ENCODE measurements at regions not wholly inside any gene's neighbourhood (a gene's known extent, or its start where the extent isn't known, plus 50 kb on each side); places are given as distances from the start of the nearest gene placed in this dataset.

- TF ChIP-seq CTCF (IDR thresholded peaks at IDR 0.05; ENCODE audit: control extremely low read depth in 1 of 3, insufficient read depth in 1 of 3, low read depth in 1 of 3, low read length in 3 of 3) (no peak), RAD21 (IDR thresholded peaks at IDR 0.05 in 1 of 2, conservative IDR thresholded peaks at IDR 0.05 in 1 of 2; ENCODE audit: low read depth in 2 of 2, low read length in 2 of 2) (no peak), POLR2A (IDR thresholded peaks at IDR 0.05; ENCODE audit: control extremely low read depth in 1 of 2, low read depth in 2 of 2, low read length in 2 of 2) (no peak), USF2 (IDR thresholded peaks at IDR 0.05; ENCODE audit: low read length) (no peak), CHD7 (IDR thresholded peaks at IDR 0.05; ENCODE audit: insufficient replicate concordance, low read length) (no peak), EGR1 (IDR thresholded peaks at IDR 0.05; ENCODE audit: borderline replicate concordance, low read depth, low read length) (no peak), KDM1A (IDR thresholded peaks at IDR 0.05; ENCODE audit: borderline replicate concordance, low read length) (no peak), TCF12 (IDR thresholded peaks at IDR 0.05; ENCODE audit: low read depth, low read length) (no peak), RBBP5 (IDR thresholded peaks at IDR 0.05; ENCODE audit: borderline replicate concordance, low read depth, low read length) (no peak), HDAC6 (IDR thresholded peaks at IDR 0.05; ENCODE audit: low read depth, low read length) (no peak), ATF2 (IDR thresholded peaks at IDR 0.05; ENCODE audit: low read length) (no peak), YY1 (IDR thresholded peaks at IDR 0.05; ENCODE audit: low read depth, low read length) (no peak)
Measured at GRCh38 chr10:111338805-111339204, 262.0 kb downstream of the ADRA2A start.

All from H1 (cell line).